ENCODE measurements at regions not wholly inside any gene's neighbourhood (a gene's known extent, or its start where the extent isn't known, plus 50 kb on each side); places are given as distances from the start of the nearest gene placed in this dataset.

GRCh38 chr6:56843476-56844349 is 111.2 kb upstream of the BEND6 start (continued):
- TF ChIP-seq THAP7 (CRISPR knock-in tag; IDR thresholded peaks at IDR 0.05) (no peak), ZNF562 (CRISPR knock-in tag; IDR thresholded peaks at IDR 0.05; ENCODE audit: borderline replicate concordance) (no peak), DMAP1 (CRISPR knock-in tag; IDR thresholded peaks at IDR 0.05) (peak; percentile 62; the same call in 1 of the 2 replicates), KMT2B (CRISPR knock-in tag; IDR thresholded peaks at IDR 0.05) (peak; percentile 53), HOMEZ (CRISPR knock-in tag; IDR thresholded peaks at IDR 0.05; ENCODE audit: low read depth) (no peak), NFRKB (IDR thresholded peaks at IDR 0.05) (no peak), GZF1 (CRISPR knock-in tag; IDR thresholded peaks at IDR 0.05) (no peak), SETDB1 (CRISPR knock-in tag; IDR thresholded peaks at IDR 0.05; ENCODE audit: borderline replicate concordance) (no peak), USF2 (IDR thresholded peaks at IDR 0.05; ENCODE audit: low read depth, low read length) (no peak), USF2 (CRISPR knock-in tag; IDR thresholded peaks at IDR 0.05; ENCODE audit: borderline replicate concordance) (no peak), ZBTB34 (CRISPR knock-in tag; IDR thresholded peaks at IDR 0.05) (no peak), ATF1 (CRISPR knock-in tag; IDR thresholded peaks at IDR 0.05) (no peak), RFX5 (IDR thresholded peaks at IDR 0.05; ENCODE audit: low read depth, low read length) (no peak), ZNF350 (CRISPR knock-in tag; IDR thresholded peaks at IDR 0.05; ENCODE audit: borderline replicate concordance, low read depth) (peak; percentile 21; the same call in 1 of the 2 replicates), ZNF460 (CRISPR knock-in tag; IDR thresholded peaks at IDR 0.05; ENCODE audit: borderline replicate concordance) (no peak), ZNF253 (CRISPR knock-in tag; IDR thresholded peaks at IDR 0.05; ENCODE audit: borderline replicate concordance) (no peak), JUNB (CRISPR knock-in tag; IDR thresholded peaks at IDR 0.05; ENCODE audit: borderline replicate concordance) (no peak), ETV5 (CRISPR knock-in tag; IDR thresholded peaks at IDR 0.05; ENCODE audit: borderline replicate concordance) (no peak; the same call in 1 of the 2 replicates), ZBTB3 (CRISPR knock-in tag; IDR thresholded peaks at IDR 0.05; ENCODE audit: borderline replicate concordance, low read depth) (no peak), NR2F6 (IDR thresholded peaks at IDR 0.05) (no peak), NR2F6 (CRISPR knock-in tag; IDR thresholded peaks at IDR 0.05) (peak; percentile 15; the same call in 1 of the 2 replicates), ZNF574 (CRISPR knock-in tag; IDR thresholded peaks at IDR 0.05) (peak; percentile 60; the same call in 1 of the 2 replicates)

Data from HepG2 (cell line).